GM18499 (cell line): ENCODE measurements at regions not wholly inside any gene's neighbourhood (a gene's known extent, or its start where the extent isn't known, plus 50 kb on each side); places are given as distances from the start of the nearest gene placed in this dataset.

Source experiments
- ATAC-seq: cut with Tn5 transposase; IDR thresholded peaks from one replicate; pipeline ENCODE4 v1.9.1; 2021; ENCODE audit warnings: moderate number of reproducible peaks; ENCODE audit not compliant: insufficient read depth, unreplicated experiment

DNA sequence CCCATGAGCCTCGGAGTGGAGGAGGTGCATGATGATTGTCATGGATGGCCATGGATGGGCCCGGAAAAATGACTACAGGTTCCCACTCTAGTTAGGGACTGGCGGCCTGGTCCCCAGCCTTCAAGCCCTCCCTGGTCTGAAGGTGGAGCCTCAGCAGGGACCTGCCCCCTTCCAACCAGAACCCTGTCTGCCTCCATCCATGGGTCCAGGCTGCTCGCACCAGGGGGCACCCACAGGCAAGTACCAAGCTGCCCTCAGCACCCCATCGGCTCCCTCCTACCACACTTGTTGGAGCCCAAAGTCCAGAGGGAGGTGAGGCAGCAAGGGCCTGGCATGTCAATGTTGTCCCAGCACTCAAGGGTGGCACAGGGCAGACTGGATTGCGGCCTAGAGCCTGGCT lies 2468.6 kb downstream of the PCDH7 start:
- no peak for ATAC-seq

DNA sequence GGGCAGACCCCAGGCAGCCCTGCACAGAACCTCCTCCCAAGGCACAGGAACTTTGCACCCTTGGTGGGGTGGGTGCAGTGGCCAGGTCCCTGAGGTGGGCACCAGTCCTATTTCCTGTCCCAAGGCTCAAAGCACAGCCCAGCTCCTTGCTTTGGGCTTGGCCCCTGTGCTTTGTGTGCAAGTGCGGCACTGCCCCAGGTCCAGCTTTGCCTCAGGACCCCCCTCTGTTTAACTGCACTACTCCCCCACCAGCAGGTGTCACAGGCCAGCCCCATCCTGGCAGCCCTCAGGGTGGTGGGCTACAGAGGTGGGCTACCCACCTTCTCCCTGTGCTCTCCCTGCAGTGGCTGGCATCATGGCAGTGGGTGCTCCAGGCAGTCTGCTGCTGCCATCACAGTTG lies 2469.0 kb downstream of the PCDH7 start:
- no peak for ATAC-seq

DNA sequence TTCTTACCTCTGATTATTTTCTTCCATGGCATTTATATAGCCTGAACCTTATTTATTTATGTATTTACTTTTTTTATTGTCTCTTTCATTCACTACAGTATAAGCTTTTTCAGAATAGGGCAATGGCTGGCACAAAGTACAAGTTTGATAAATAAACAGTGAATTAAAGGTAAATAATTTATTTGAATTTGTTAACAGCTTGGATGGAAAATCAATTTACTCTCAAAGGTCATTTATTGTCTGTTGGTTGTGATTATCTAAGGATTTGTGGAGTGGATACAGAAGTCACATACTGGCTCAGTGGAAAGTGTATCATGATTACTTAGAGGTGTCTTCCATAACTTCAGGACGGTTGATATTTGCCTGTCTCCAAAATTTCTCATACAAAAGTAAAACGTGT lies 2472.9 kb downstream of the PCDH7 start:
- ATAC-seq = no peak

DNA sequence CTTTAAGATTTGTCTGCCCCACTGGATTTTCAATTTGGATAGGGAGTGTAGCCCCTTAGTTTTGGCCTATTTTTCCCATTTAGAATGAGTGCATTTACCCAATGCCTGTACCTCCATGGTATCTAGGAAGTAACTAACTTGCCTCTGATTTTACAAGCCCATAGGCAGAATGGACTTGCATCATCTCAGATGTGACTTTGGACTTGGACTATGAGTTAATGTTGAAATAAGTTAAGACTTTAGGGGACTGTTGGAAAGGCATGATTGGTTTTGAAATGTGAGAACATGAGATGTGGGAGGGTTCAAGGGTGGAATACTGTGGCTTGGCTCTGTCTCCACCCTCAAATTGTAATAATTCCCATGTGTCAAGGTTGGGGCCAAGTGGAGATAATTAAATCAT lies 2480.2 kb downstream of the PCDH7 start:
- ATAC-seq = no peak

DNA sequence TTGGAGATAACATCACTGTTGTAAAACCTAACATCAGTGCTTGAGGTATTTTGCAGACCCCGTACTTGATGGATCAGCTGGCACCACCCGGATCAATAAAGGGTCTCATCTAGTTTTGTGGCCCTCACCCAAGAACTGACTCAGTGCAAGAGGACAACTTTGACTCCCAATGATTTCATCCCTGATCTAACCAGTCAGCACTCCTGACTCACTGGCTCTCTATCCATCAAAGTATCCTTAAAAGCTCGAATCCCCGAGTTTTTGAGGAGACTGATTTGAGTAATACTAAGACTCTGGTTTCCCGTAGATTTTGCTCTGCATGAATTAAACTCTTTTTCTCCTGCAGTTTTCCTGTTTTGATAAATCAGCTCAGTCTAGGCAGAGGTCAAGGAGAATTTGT lies 2498.1 kb downstream of the PCDH7 start:
- no peak for ATAC-seq

DNA sequence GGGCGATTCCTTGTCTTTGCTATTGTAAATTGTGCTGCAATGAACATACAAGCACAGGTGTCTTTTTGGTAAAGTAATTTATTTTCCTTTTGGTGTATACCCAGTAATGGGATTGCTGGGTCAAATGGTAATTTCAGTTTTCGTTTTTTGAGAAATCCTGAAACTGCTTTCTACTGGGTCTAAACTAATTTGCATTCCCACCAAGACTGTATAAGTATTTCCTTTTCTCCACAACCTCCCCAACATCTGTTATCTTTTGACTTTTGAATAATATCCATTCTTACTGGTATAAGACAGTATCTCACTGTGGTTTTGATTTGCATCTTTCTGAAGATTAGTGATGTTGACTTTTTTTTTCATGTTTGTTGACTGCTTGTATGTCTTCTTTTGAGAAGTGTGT lies 2506.0 kb downstream of the PCDH7 start:
- no peak for ATAC-seq

DNA sequence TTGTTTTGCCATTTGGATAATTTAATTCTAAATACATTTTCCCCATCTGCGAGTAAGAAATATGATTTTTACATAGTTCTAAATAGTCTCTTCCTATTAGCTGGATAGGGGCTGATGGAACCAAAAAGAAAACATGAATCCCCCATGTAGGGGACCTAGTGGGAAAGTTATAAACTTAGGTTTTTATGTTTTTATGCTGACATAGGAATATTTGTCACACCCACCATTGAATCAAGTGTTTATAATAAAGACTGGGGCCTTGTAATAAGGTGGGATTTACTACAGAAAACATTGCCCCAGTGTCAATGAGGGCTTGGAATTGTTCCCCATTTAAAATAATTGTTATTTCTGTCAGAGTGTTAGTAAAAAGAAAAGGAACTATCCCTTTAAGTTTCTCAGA lies 2506.6 kb downstream of the PCDH7 start:
- no peak for ATAC-seq

DNA sequence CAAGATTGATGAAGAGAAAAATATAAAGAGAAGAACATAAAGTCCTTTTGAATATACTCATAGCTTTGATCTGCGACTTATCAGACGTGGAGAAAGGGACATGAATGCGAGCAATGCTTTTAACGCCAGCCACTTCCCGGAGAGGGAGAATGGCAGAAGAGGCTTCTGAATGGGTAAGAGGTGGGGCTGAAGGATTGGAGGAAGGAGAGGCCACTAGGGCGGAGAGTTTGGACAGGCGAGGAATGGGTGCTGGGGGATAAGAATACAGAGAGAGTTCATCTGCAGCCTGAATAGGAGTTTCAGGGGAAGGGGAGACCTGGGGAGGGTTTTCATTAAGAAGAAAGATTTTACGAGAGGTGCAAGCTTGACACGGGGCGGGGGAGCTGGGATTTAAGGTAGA lies 2534.9 kb downstream of the PCDH7 start:
- no peak for ATAC-seq

DNA sequence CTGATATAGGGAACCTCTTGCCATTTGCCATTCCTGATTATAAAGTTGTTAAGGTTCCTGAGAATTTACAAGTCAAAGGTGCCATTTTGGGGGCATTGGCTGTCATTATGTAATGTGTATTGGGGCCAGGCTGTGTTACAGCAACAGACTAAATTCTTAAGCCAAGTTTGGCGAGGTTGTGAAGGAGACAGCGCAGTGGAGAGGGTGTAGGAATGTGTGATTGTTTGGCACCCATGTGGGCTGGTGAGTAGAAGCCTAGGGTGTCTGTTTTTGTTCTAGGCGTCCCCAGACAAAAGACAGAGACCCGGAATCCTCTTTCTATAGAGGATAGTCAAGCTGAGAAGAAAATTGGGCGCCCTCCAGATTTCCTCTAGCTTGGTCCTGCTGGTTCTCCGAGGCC lies 2535.3 kb downstream of the PCDH7 start:
- ATAC-seq = no peak

DNA sequence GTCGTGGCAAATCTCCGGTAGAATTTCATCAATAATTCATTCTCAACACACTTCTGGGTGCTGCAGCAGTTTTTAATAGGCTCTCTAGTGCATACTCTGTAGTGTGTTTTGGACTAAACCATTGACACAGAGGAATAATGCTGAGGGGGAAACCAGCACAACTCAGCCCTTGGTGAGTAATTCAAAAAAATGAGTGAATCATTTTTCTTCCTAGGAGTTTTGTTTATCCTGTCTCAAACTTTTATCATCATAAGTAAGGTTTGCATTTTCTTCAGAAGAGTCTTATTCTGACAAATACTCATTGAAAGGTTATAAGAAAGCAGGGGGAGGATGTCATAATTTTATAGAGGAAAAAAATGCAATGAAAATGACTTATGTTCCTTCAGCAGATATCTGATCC lies 2542.7 kb downstream of the PCDH7 start:
- ATAC-seq = no peak

DNA sequence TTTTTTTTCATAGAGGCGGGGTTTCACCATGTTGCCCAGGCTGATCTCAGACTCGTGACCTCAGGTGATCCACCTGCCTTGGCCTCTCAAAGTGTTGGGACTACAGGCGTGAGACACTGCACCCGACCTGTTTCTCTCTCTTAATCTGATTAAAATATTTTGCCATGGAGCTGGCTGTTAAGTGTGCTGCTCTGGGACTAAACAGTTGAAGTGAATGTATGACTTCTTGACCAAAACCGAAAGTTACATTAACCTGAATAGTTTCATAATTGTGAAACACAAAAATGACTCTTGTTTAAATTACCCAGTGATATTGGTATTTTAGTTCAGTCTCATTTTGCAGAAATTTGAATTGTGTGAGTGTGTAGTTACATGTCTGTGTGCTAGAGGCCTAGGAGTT lies 2548.6 kb downstream of the PCDH7 start:
- ATAC-seq = no peak

DNA sequence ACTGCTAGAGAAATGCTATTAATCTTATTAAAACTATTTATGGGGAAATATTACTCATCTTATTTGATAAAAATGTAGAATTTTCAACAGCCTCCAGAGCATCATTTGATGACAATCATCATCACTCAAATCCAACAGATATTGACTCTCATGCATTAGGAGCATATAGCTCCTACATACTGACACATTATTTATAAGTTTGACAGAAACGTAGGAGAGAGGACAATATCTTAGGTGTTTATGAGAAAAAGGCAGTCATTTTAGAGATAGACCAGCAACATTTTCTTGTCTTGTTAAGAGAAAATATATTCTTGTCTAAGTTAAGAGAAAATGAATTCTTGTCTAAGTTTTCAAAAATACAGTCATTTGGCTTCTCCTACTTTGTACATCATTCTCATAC lies 2550.2 kb downstream of the PCDH7 start:
- ATAC-seq = no peak

DNA sequence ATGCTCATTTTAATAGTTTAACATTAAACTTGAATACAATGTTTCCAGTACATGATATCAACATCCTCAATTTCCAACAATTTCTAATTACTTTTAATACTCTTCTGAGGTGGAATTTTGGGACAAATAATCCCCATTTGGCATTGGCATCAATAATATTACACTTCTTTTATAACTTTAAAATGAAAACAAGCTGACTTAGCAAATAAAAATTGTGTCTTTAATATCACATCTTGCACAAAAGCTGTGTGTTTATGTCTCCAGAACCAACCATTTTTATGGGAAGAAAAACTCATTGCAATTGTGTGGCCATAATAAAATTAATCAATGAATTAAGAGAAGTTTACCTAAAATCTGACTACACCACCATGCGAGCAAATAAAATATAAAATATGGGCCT lies 2552.6 kb downstream of the PCDH7 start:
- ATAC-seq = no peak

DNA sequence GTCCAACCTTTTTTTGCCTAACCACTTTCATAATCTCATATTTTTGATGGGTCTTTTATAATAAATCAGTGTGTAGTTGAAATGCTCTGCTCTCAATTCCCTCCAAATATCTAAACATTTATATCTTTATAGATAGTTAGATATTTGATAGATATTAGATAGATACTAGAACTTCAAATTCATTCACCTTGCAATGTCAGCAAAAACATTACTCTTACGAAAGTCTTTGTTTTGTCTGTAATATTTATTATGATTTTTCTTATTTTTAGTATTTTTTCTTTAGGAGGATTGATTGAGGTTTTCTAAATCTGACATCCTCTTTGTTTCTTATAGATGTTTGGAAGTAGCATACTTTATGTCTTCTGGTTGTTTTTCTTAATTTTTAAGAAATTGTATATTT lies 2563.6 kb downstream of the PCDH7 start:
- ATAC-seq = no peak

DNA sequence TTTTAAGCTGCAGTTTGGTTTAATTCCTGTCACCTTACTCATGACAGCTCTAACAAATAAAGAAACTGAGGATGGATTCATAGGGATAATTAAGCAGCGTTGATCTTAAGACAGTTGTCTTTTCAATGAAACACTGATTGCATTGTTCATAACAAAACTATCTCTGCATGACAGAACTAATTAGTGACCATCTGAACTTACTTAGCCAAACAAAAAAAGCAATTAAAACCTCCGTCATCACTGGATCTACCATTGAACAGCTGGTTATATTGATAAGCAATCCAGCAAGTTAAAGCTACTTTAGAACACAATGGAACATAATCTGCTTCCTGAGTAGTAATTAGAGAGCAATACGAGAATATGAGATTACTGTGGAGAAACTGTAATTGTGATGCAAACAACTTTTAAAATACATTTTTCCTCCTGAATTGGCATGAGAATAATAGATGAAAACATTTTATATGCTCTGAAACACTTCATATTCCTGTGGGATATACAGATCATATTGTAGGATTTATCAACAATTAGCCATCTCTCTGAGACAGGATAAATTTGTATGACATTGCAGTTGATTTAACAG lies 2576.8 kb downstream of the PCDH7 start:
- no peak for ATAC-seq

DNA sequence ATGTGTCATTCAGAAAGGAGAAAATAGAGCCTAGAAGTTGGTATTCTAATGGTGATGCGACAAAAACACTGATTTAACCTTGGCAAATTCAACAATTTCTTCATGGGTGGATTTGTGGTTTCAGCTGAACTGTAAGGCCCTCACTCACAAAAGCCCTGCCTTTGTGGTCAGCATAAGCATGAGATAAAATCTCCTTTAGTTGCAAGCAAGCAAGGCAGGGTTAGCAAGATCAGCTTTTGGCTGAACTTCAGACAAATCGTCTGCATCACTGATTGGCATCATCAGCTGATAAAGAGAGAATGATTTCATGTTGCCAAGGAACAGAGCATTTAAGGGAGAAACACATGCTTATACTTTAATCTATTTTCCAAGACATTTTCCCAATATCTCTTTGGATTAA lies 2582.2 kb downstream of the PCDH7 start:
- ATAC-seq = no peak

DNA sequence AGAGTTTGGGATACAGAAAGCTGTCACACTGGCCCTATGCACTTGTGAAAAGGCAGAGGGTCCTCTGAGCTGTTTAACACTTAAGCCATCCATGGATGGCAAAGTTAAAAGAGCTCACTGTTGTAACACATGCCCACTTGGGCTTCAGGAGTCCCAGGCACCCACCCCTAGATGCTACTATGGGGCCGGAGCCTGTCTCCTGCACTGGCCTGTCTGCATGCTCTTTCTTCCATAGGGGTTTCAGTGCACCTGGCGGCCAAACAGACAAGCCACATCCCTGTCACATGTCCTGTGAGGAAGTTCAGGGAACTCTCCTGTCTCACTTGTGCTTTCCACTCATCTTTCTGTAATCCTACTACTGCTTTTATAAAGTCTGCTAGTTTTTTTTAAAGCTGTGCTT lies 2586.0 kb downstream of the PCDH7 start:
- ATAC-seq = no peak

DNA sequence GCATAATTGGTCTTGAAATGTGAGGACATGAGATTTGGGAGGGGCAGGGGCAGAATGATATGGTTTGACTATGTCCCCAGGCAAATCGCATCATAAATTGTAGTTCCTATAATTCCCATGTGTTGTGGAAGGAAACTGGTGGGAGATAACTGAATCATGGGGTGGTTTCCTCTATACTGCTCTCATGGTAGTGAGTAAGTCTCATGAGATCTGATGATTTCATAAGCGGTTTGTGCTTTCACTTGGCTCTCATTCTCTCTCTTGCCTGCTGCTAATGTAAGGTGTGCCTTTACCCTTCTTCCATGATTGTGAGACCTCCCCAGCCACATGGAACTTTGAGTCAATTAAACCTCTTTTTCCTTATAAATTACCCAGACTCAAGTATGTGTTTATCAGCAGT lies 2595.9 kb downstream of the PCDH7 start:
- ATAC-seq = no peak

DNA sequence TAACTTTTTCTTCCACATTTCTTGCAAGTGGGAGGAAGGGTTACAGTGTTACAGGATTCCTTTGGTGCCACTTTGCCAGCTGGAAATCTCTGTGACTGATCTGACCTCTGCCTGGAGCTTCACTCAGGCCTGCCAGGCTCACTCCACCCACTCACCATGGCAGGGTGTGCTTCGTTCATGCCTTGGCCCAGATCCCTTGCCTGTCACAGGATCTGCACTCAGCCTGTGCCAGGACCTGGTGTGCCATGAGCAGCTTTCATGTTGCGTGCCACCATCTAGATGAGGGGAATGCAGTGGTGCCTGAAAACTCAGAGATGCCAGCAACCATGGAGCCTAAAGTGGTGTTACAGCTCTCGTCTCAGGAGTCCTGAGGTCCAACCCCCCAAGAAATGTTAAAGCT lies 2596.4 kb downstream of the PCDH7 start:
- no peak for ATAC-seq

DNA sequence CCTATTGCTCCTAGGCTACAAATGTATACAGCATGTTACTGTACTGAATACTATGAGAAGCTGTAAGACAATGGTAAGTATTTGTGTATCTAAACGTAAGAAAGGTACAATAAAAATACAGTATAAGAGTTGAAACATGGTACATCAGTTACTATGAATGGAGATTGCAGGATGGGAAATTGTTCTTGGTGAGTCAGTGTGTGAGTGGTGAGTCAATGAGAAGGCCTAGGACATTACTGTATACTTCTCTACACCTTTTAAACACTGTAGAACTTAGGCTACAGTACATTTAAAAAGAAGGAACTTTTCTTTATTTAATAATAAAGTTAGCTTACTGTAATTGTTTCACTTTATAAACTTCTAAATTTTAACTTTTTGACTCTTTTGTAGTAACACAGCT lies 2603.2 kb downstream of the PCDH7 start:
- ATAC-seq = no peak

DNA sequence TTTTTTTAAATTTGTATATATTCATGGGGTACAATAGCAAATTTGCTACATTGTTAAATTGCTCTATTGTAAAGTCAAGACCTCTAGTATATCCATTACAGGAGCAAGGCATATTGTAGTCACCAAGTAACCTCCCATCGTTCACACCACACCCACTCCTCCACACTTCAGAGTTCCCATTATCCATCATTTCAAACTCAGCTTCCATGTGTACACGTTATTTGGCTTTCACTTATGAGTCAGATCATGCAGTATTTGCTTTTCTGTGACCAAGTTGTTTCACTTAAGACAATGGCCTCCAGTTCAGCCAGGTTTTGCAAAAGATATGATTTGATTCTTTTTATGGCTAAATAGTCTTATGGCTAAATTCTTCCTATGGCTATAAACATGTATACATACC lies 2614.2 kb downstream of the PCDH7 start:
- ATAC-seq = no peak

DNA sequence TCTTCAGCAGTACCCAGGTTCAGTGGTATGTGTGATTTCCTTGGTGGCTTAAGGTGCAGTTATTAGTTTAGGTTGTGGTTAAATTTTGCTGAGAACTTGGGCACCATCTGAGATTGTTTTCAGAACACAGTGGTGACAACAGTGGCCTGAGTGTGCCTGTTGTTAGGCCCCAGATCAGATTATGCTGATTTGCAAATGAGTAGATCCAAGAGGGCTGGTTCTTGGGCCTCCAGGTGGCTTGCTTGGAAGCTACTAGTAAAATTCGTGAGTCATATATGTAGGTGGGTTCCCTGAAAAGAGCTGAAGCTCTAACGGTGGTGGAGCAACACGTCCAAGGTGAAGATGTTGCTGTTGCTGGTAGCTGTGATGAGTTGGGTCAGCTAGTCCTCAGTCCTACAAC lies 2619.6 kb downstream of the PCDH7 start:
- ATAC-seq = no peak

DNA sequence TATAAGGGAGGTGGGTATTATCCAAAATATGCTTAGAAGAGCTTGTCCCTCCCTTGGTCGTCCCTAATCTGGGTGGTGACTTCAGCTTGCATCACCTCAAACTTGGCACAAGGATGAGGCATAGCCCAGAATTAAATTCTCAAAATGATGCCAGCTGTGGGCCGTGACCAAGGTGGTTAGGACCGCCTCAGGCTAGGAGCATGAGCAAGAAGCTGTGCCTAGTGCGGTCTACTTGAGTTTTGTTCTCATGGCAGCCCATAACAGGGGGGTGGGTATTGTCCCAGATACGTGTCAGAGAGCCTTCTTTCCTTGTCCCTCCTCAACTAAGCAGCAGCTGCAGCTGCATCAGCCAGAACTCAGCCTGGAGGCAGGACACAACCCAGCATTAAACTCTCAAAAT lies 2620.0 kb downstream of the PCDH7 start:
- ATAC-seq = no peak
